ENCODE measurements at regions not wholly inside any gene's neighbourhood (a gene's known extent, or its start where the extent isn't known, plus 50 kb on each side); places are given as distances from the start of the nearest gene placed in this dataset.

DNA sequence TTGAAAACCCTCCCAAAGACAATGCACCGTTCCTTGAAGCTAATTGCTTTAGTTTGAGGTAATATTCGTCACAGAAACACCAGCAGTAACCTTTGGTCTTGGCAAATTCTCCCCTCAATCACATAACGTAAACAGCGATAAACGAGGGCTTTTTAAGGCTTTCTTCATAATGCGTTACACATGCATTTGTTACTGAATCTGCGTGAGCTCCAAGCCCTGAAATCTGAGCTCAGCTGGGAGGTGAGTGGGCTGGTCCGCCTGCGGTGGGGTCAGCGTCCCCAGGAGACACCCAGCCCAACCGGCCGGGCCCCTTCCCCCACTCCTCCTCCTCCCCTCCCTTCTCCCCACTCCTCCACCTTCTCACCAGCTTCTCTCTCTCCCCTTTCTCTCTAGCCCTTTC, 91.1 kb downstream of the BARX1 start (continued):
- TF ChIP-seq CTCF (IDR thresholded peaks at IDR 0.05; ENCODE audit: control extremely low read depth in 1 of 3, insufficient read depth in 1 of 3, low read depth in 1 of 3, low read length in 3 of 3) (no peak), SP2 (IDR thresholded peaks at IDR 0.05; ENCODE audit: low read length) (no peak), CREB1 (IDR thresholded peaks at IDR 0.05) (no peak)
- TF ChIP-seq, protein P1, sequence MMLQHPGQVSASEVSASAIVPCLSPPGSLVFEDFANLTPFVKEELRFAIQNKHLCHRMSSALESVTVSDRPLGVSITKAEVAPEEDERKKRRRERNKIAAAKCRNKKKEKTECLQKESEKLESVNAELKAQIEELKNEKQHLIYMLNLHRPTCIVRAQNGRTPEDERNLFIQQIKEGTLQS (IDR thresholded peaks at IDR 0.05; ENCODE audit: insufficient read depth, low read depth, low read length): no peak
